Hepatocyte (in vitro differentiated cells): ENCODE measurements at regions not wholly inside any gene's neighbourhood (a gene's known extent, or its start where the extent isn't known, plus 50 kb on each side); places are given as distances from the start of the nearest gene placed in this dataset.

ENCODE experiments used
- EZH2 ChIP-seq: fragments of 200-600 bp; sonication (generic); IDR thresholded peaks from 2 replicates; pipeline ENCODE4 v1.6.1; 2016; ENCODE audit warnings: antibody characterized with exemption, mild to moderate bottlenecking, borderline replicate concordance
- TF ChIP-seq, protein P1 (sequence below): fragments of 200-600 bp; sonication (generic); IDR thresholded peaks from 2 replicates; pipeline ENCODE4 v1.5.1; 2016; ENCODE audit warnings: antibody characterized with exemption, mild to moderate bottlenecking; ENCODE audit not compliant: poor library complexity

DNA sequence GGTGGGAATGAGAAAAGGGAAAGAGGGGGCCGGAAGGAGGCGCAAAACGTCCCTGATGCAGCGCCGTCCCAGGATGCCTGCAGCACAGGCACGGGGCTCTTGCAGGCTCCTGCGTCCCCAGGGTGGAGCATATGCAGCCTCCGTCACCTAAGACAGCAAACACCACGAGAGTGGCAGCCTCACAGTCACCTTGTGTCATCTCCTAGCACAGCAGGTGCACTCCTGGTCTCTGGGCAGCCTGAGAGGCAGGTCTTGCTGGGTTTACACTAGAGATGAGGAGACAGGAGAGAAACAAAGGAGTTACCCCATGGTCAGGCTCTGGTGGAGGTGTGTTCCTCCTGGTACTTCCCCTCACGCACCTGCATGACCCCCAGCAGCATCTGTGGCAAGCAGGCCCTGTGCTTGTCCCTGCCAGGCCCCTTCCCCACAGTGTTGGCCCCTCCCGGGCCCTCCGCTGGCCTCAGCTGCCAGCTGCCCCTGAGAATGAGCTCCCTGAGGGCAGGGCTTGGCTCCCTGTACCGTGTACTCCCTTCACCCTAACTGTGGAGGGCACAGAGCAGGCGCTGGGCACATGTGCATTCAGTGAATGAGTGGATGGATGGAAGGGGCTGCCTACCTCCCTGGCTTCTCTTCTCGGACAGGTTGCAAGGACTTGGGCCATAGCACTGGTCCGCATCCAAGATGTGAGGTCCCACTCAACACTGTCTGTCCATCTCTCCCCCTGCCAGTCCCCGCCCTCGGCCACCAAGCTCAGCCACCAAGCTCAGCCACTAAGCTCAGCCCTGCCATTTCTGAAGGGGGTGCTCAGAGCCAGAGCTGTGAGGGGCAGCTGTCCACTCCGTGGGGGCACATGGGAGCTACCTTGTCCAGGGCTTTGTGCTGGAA is 988.6 kb downstream of the BRD1 start:
- TF ChIP-seq, protein P1, sequence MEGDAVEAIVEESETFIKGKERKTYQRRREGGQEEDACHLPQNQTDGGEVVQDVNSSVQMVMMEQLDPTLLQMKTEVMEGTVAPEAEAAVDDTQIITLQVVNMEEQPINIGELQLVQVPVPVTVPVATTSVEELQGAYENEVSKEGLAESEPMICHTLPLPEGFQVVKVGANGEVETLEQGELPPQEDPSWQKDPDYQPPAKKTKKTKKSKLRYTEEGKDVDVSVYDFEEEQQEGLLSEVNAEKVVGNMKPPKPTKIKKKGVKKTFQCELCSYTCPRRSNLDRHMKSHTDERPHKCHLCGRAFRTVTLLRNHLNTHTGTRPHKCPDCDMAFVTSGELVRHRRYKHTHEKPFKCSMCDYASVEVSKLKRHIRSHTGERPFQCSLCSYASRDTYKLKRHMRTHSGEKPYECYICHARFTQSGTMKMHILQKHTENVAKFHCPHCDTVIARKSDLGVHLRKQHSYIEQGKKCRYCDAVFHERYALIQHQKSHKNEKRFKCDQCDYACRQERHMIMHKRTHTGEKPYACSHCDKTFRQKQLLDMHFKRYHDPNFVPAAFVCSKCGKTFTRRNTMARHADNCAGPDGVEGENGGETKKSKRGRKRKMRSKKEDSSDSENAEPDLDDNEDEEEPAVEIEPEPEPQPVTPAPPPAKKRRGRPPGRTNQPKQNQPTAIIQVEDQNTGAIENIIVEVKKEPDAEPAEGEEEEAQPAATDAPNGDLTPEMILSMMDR, result no peak
- TF ChIP-seq EZH2, result no peak
